RWPE2 (cell line): ENCODE measurements at regions not wholly inside any gene's neighbourhood (a gene's known extent, or its start where the extent isn't known, plus 50 kb on each side); places are given as distances from the start of the nearest gene placed in this dataset.
A peak's percentile ranks its signal among the peaks of the same experiment; 100 is the strongest.

ENCODE experiments used
- ATAC-seq: fragments of 200-7000 bp; cut with Tn5 transposase; 3 replicates; pipeline ENCODE4 v1.9.1; 2021; ENCODE audit warnings: low read depth
- DNase-seq: peaks from one replicate; pipeline ENCODE4 v3.0.0-alpha.2; 2020; ENCODE audit warnings: low spot score
- H3K27ac ChIP-seq: fragments of 450-650 bp; 2 replicates; pipeline ENCODE4 v1.5.1; 2017; ENCODE audit warnings: mild to moderate bottlenecking; ENCODE audit not compliant: poor library complexity, severe bottlenecking
- H3K27me3 ChIP-seq: fragments of 250-450 bp; sonication (Bioruptor Pico); 2 replicates; pipeline ENCODE4 v1.5.1; 2021; ENCODE audit warnings: mild to moderate bottlenecking, moderate library complexity; ENCODE audit not compliant: insufficient read depth, poor library complexity, severe bottlenecking
- H3K36me3 ChIP-seq: fragments of 250-450 bp; sonication (Bioruptor Pico); 2 replicates; pipeline ENCODE4 v1.5.1; 2020; ENCODE audit warnings: low read depth, mild to moderate bottlenecking, moderate library complexity
- H3K4me1 ChIP-seq: fragments of 250-450 bp; sonication (Bioruptor Pico); 2 replicates; pipeline ENCODE4 v1.5.1; 2021; ENCODE audit warnings: mild to moderate bottlenecking, moderate library complexity; ENCODE audit not compliant: insufficient read depth, poor library complexity, severe bottlenecking
- H3K4me3 ChIP-seq: fragments of 250-450 bp; sonication (Bioruptor Pico); 2 replicates; pipeline ENCODE4 v1.5.1; 2021; ENCODE audit warnings: mild to moderate bottlenecking, moderate library complexity; ENCODE audit not compliant: severe bottlenecking
- H3K9me3 ChIP-seq: fragments of 250-450 bp; sonication (Bioruptor Pico); 2 replicates; pipeline ENCODE4 v1.5.1; 2021; ENCODE audit warnings: mild to moderate bottlenecking, moderate library complexity; ENCODE audit not compliant: severe bottlenecking
- CTCF ChIP-seq: fragments of 450-650 bp; IDR thresholded peaks from one replicate; pipeline ENCODE4 v1.5.1; 2017; ENCODE audit warnings: mild to moderate bottlenecking, moderate library complexity; ENCODE audit not compliant: poor library complexity, severe bottlenecking

- no peak for DNase-seq
- no peaks in the 10 kb centered on the region for H3K4me1 ChIP-seq
- no peaks in the 10 kb centered on the region for H3K9me3 ChIP-seq
- no peak overlapping the region for H3K27ac ChIP-seq
- H3K27me3 ChIP-seq, result no peaks in the 10 kb centered on the region
- no peak for TF ChIP-seq CTCF
- H3K36me3 ChIP-seq, result no peaks in the 10 kb centered on the region
- no peak for ATAC-seq
- no peak overlapping the region for H3K4me3 ChIP-seq
Measured at GRCh38 chr11:23227078-23227445, 366.8 kb upstream of the CCDC179 start.

GRCh38 chr11:23232652-23233051 lies 372.4 kb upstream of the CCDC179 start:
- peaks cover 7% of the 10 kb centered on the region for H3K4me1 ChIP-seq
- H3K9me3 ChIP-seq, result no peaks in the 10 kb centered on the region
- H3K36me3 ChIP-seq, result no peaks in the 10 kb centered on the region
- ATAC-seq (no peak), DNase-seq (no peak)
- no peak overlapping the region for H3K4me3 ChIP-seq
- H3K27ac ChIP-seq, result no peak overlapping the region
- no peak for TF ChIP-seq CTCF
- no peaks in the 10 kb centered on the region for H3K27me3 ChIP-seq

GRCh38 chr11:23233075-23233474 lies 372.8 kb upstream of the CCDC179 start:
- DNase-seq, result no peak
- Histone ChIP-seq H3K36me3 (no peaks in the 10 kb centered on the region), H3K9me3 (no peaks in the 10 kb centered on the region), H3K4me3 (no peak overlapping the region), H3K27me3 (no peaks in the 10 kb centered on the region), H3K4me1 (peaks cover 12% of the 10 kb centered on the region), H3K27ac (no peak overlapping the region)
- no peak for TF ChIP-seq CTCF
- peak; percentile 44; the same call in 2 of the 3 replicates for ATAC-seq

GRCh38 chr11:23236826-23237555 lies 376.7 kb upstream of the CCDC179 start:
- Histone ChIP-seq H3K36me3 (no peaks in the 10 kb centered on the region), H3K27ac (peak overlapping the region; percentile 29), H3K4me3 (no peak overlapping the region), H3K27me3 (no peaks in the 10 kb centered on the region), H3K9me3 (no peaks in the 10 kb centered on the region), H3K4me1 (peaks cover 12% of the 10 kb centered on the region)
- peak; percentile 84 for ATAC-seq
- DNase-seq, result no peak
- TF ChIP-seq CTCF, result no peak

GRCh38 chr11:23252426-23252825 lies 392.2 kb upstream of the CCDC179 start:
- Histone ChIP-seq H3K27ac (no peak overlapping the region), H3K4me1 (no peaks in the 10 kb centered on the region), H3K4me3 (no peak overlapping the region), H3K27me3 (no peaks in the 10 kb centered on the region), H3K9me3 (no peaks in the 10 kb centered on the region), H3K36me3 (no peaks in the 10 kb centered on the region)
- ATAC-seq (peak; percentile 40; the same call in 1 of the 3 replicates), DNase-seq (no peak)
- no peak for TF ChIP-seq CTCF
